ENCODE measurements at regions not wholly inside any gene's neighbourhood (a gene's known extent, or its start where the extent isn't known, plus 50 kb on each side); places are given as distances from the start of the nearest gene placed in this dataset.

GRCh38 chr21:27067226-27067625 lies 100.3 kb upstream of the ADAMTS5 start:
- Histone ChIP-seq H3K27me3 (no peaks in the 10 kb centered on the region), H3K36me3 (no peaks in the 10 kb centered on the region), H3K4me1 (no peaks in the 10 kb centered on the region), H3K4me2 (no peak overlapping the region), H3K9me3 (ENCODE audit: low read depth) (no peaks in the 10 kb centered on the region), H3F3A (ENCODE audit: low read depth) (no peaks in the 10 kb centered on the region), H3K9ac (no peak overlapping the region), H3K27ac (no peak overlapping the region), H2AFZ (replicated peaks) (no peak overlapping the region), H3K79me2 (ENCODE audit: low read depth) (no peaks in the 10 kb centered on the region), H3K4me3 (no peak overlapping the region), H4K20me1 (ENCODE audit: low read depth) (no peaks in the 10 kb centered on the region)
- DNase-seq (ENCODE audit: low spot score), result no peak
- Mint-ChIP-seq H3K27me3 (ENCODE audit: insufficient read depth, low read depth) (no peaks in the 10 kb centered on the region), H3K4me1 (no peaks in the 10 kb centered on the region), H3K4me3 (no peak overlapping the region), H3K27ac (no peak overlapping the region), H3K9me3 (peaks cover 5% of the 10 kb centered on the region), H3K36me3 (no peaks in the 10 kb centered on the region)
- TF ChIP-seq EZH2 (IDR thresholded peaks at IDR 0.05), result no peak

- Histone ChIP-seq H4K20me1 (ENCODE audit: low read depth) (no peaks in the 10 kb centered on the region), H3K4me2 (no peak overlapping the region), H3K9me3 (ENCODE audit: low read depth) (no peaks in the 10 kb centered on the region), H3K9ac (no peak overlapping the region), H3F3A (ENCODE audit: low read depth) (no peaks in the 10 kb centered on the region), H3K36me3 (no peaks in the 10 kb centered on the region), H3K27ac (no peak overlapping the region), H2AFZ (replicated peaks) (no peak overlapping the region), H3K79me2 (ENCODE audit: low read depth) (no peaks in the 10 kb centered on the region), H3K27me3 (no peaks in the 10 kb centered on the region), H3K4me3 (no peak overlapping the region), H3K4me1 (no peaks in the 10 kb centered on the region)
- no peak for DNase-seq (ENCODE audit: low spot score)
- Mint-ChIP-seq H3K4me1 (no peaks in the 10 kb centered on the region), H3K9me3 (peaks cover 5% of the 10 kb centered on the region), H3K4me3 (no peak overlapping the region), H3K27me3 (ENCODE audit: insufficient read depth, low read depth) (no peaks in the 10 kb centered on the region), H3K27ac (no peak overlapping the region), H3K36me3 (no peaks in the 10 kb centered on the region)
- TF ChIP-seq EZH2phosphoT487 (IDR thresholded peaks at IDR 0.05) (no peak), EZH2 (IDR thresholded peaks at IDR 0.05) (no peak)
- TF ChIP-seq, protein P1, sequence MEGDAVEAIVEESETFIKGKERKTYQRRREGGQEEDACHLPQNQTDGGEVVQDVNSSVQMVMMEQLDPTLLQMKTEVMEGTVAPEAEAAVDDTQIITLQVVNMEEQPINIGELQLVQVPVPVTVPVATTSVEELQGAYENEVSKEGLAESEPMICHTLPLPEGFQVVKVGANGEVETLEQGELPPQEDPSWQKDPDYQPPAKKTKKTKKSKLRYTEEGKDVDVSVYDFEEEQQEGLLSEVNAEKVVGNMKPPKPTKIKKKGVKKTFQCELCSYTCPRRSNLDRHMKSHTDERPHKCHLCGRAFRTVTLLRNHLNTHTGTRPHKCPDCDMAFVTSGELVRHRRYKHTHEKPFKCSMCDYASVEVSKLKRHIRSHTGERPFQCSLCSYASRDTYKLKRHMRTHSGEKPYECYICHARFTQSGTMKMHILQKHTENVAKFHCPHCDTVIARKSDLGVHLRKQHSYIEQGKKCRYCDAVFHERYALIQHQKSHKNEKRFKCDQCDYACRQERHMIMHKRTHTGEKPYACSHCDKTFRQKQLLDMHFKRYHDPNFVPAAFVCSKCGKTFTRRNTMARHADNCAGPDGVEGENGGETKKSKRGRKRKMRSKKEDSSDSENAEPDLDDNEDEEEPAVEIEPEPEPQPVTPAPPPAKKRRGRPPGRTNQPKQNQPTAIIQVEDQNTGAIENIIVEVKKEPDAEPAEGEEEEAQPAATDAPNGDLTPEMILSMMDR (IDR thresholded peaks at IDR 0.05), result no peak
Observed at GRCh38 chr21:27062443-27062842, 95.6 kb upstream of the ADAMTS5 start.

- H3K27me3 ChIP-seq, result no peaks in the 10 kb centered on the region
- DNase-seq (ENCODE audit: low spot score), result no peak
- H3K4me2 ChIP-seq, result no peak overlapping the region
- no peaks in the 10 kb centered on the region for H3K36me3 ChIP-seq
- Mint-ChIP-seq H3K4me3 (no peak overlapping the region), H3K27ac (no peak overlapping the region), H3K9me3 (peaks cover 5% of the 10 kb centered on the region), H3K36me3 (no peaks in the 10 kb centered on the region), H3K27me3 (ENCODE audit: insufficient read depth, low read depth) (no peaks in the 10 kb centered on the region), H3K4me1 (no peaks in the 10 kb centered on the region)
- no peak overlapping the region for H3K27ac ChIP-seq
- H2AFZ ChIP-seq (replicated peaks), result no peak overlapping the region
- no peaks in the 10 kb centered on the region for H3K79me2 ChIP-seq (ENCODE audit: low read depth)
- H4K20me1 ChIP-seq (ENCODE audit: low read depth), result no peaks in the 10 kb centered on the region
- H3K4me3 ChIP-seq, result no peak overlapping the region
- no peaks in the 10 kb centered on the region for H3K4me1 ChIP-seq
- H3K9ac ChIP-seq, result no peak overlapping the region
- H3F3A ChIP-seq (ENCODE audit: low read depth), result no peaks in the 10 kb centered on the region
- TF ChIP-seq, protein P1 (IDR thresholded peaks at IDR 0.05), result no peak
- TF ChIP-seq EZH2phosphoT487 (IDR thresholded peaks at IDR 0.05), result no peak
- no peak for TF ChIP-seq EZH2 (IDR thresholded peaks at IDR 0.05)
- H3K9me3 ChIP-seq (ENCODE audit: low read depth), result no peaks in the 10 kb centered on the region
Observed at GRCh38 chr21:27061770-27062169, 94.9 kb upstream of the ADAMTS5 start.

DNA sequence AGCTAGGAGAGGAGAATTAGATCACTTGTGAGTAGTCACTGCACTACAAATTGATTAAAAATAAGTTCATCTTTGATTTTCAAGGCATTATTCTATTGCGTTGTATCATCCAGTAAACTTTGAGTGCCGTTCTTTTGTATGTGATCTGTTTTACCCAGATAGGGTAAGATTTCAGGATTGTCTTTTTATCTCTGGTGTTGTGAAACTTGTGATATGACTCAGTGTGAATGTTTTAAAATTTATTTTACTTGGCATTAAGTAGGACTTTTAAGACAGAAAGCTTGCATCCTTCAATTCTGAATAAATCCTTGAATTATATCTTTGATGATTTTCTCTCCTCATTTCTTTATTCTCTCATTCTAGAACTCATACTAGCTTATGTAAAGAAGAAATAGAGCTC lies 93.3 kb upstream of the ADAMTS5 start:
- no peaks in the 10 kb centered on the region for H3K36me3 Mint-ChIP-seq
- TF ChIP-seq, protein P1 (IDR thresholded peaks at IDR 0.05), result no peak
- TF ChIP-seq EZH2 (IDR thresholded peaks at IDR 0.05), result no peak
- TF ChIP-seq EZH2phosphoT487 (IDR thresholded peaks at IDR 0.05), result no peak

More for the DNA sequence above, 93.3 kb upstream of the ADAMTS5 start:
- Histone ChIP-seq H3K4me2 (no peak overlapping the region), H3K27ac (no peak overlapping the region), H3K4me3 (no peak overlapping the region), H3K9ac (no peak overlapping the region), H3K27me3 (no peaks in the 10 kb centered on the region), H3K36me3 (no peaks in the 10 kb centered on the region), H3K4me1 (no peaks in the 10 kb centered on the region), H3K79me2 (ENCODE audit: low read depth) (no peaks in the 10 kb centered on the region), H3K9me3 (ENCODE audit: low read depth) (no peaks in the 10 kb centered on the region), H4K20me1 (ENCODE audit: low read depth) (no peaks in the 10 kb centered on the region), H2AFZ (replicated peaks) (no peak overlapping the region), H3F3A (ENCODE audit: low read depth) (no peaks in the 10 kb centered on the region)
- H3K4me3 Mint-ChIP-seq, result no peak overlapping the region
- H3K27me3 Mint-ChIP-seq (ENCODE audit: insufficient read depth, low read depth), result no peaks in the 10 kb centered on the region
- no peaks in the 10 kb centered on the region for H3K4me1 Mint-ChIP-seq
- peaks cover 5% of the 10 kb centered on the region for H3K9me3 Mint-ChIP-seq
- no peak for DNase-seq (ENCODE audit: low spot score)
- no peak overlapping the region for H3K27ac Mint-ChIP-seq
